Right lobe of liver (tissue), 4 donors: ENCODE measurements at regions not wholly inside any gene's neighbourhood (a gene's known extent, or its start where the extent isn't known, plus 50 kb on each side); places are given as distances from the start of the nearest gene placed in this dataset.

Source experiments
- CTCF ChIP-seq, 4 donors: fragments of 200-600 bp in 3 of 4; fragments of 450-650 bp in 1 of 4; IDR thresholded peaks; one replicate each; pipeline versions ENCODE4 v1.5.1 to v1.8.0; 2016 to 2022; ENCODE audit warnings: antibody characterized with exemption in 4 of 4, mild to moderate bottlenecking in 2 of 4
- POLR2A ChIP-seq: fragments of 450-650 bp; IDR thresholded peaks from one replicate; pipeline ENCODE4 v1.6.1; 2017; ENCODE audit warnings: antibody characterized with exemption, mild to moderate bottlenecking
- donor health status: DM: no; HTN: no; CAD: no.
- donor health status: DM: no; HTN: no; CAD: no.
- donor health status: DM: no; HTN: yes; CAD: no.

DNA sequence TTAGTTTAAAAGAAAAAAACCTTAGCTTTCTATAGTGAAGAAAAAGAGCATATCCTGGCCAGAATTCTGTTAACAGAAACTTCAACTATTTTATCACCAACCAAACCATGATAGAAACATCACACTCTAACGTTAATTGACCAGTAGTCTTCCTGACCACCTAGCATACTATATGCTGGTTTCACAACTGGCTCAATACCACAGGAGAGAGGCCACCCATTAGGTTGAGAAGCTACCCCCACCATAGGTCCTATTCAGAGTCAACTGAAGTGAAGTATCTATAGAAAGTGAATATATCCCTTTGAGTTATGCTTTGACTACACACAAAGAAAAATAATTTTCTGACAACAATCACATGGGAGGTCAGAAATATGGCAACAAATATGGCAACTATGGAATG, 85.2 kb upstream of the STK17B start:
- TF ChIP-seq CTCF (IDR thresholded peaks at IDR 0.05) (no peak), POLR2A (no peak)
